A673 (cell line): ENCODE measurements at regions not wholly inside any gene's neighbourhood (a gene's known extent, or its start where the extent isn't known, plus 50 kb on each side); places are given as distances from the start of the nearest gene placed in this dataset.

Experiments
- BruUV-seq: library from RNA; stranded (reverse); fragments of 400-500 nt; replicated peaks from 2 replicates; lab custom pipeline; 2021; lab: Mats Ljungman, UMichigan
- CTCF ChIA-PET: fragments of 300-600 bp; sonication (Branson Sonifier 250); formaldehyde crosslinking; loops from one replicate; lab custom pipeline; 2022; ENCODE audit warnings: antibody characterized with exemption; lab: Charles Lee
- POLR2A ChIA-PET: fragments of 300-600 bp; sonication (Branson Sonifier 250); formaldehyde crosslinking; loops from one replicate; lab custom pipeline; 2022; ENCODE audit warnings: antibody characterized with exemption; ENCODE audit not compliant: low non-redundant PET; lab: Charles Lee
- DNase-seq: peaks from one replicate; pipeline ENCODE4 v3.0.0-alpha.2; 2015; ENCODE audit warnings: low spot score
- H3K27ac ChIP-seq: fragments of 200-600 bp; sonication (generic); 2 replicates; pipeline ENCODE4 v1.5.1; 2016; ENCODE audit warnings: mixed run types, low read depth, mild to moderate bottlenecking, mixed read lengths, antibody characterized with exemption, low read length; ENCODE audit not compliant: poor library complexity, severe bottlenecking
- H3K27me3 ChIP-seq: fragments of 200-600 bp; sonication (generic); replicated peaks from 2 replicates; pipeline ENCODE4 v1.6.1; 2017; ENCODE audit warnings: mixed run types, low read depth, mild to moderate bottlenecking, mixed read lengths, antibody characterized with exemption, low read length; ENCODE audit not compliant: insufficient read depth, poor library complexity
- H3K36me3 ChIP-seq: fragments of 200-600 bp; sonication (generic); 2 replicates; pipeline ENCODE4 v1.6.1; 2016; ENCODE audit warnings: mixed run types, mild to moderate bottlenecking, mixed read lengths, antibody characterized with exemption, low read length; ENCODE audit not compliant: insufficient read depth, poor library complexity, severe bottlenecking
- H3K4me1 ChIP-seq: fragments of 200-600 bp; sonication (generic); 2 replicates; pipeline ENCODE4 v1.6.1; 2017; ENCODE audit warnings: mixed run types, mild to moderate bottlenecking, mixed read lengths, antibody characterized with exemption, low read length; ENCODE audit not compliant: insufficient read depth, poor library complexity, severe bottlenecking
- H3K4me3 ChIP-seq: fragments of 200-600 bp; sonication (generic); 2 replicates; pipeline ENCODE4 v1.5.1; 2016; ENCODE audit warnings: low read depth, mixed run types, mild to moderate bottlenecking, mixed read lengths, low read length; ENCODE audit not compliant: poor library complexity, severe bottlenecking
- H3K9me3 ChIP-seq: fragments of 200-600 bp; sonication (generic); 2 replicates; pipeline ENCODE4 v1.6.1; 2016; ENCODE audit warnings: mixed run types, low read depth, mild to moderate bottlenecking, mixed read lengths, antibody characterized with exemption, low read length; ENCODE audit not compliant: poor library complexity, severe bottlenecking
- CTCF ChIP-seq: fragments of 300-800, 200-600 bp; sonication (generic); conservative IDR thresholded peaks from 2 replicates; pipeline ENCODE4 v1.5.1; 2017; ENCODE audit warnings: low read depth, mild to moderate bottlenecking, antibody characterized with exemption, low read length, moderate library complexity, mixed read lengths
- EZH2 ChIP-seq: fragments of 200-600 bp; sonication (generic); IDR thresholded peaks from 2 replicates; pipeline ENCODE4 v1.6.1; 2017; ENCODE audit warnings: borderline replicate concordance, low read depth, mild to moderate bottlenecking, mixed read lengths, antibody characterized with exemption, low read length; ENCODE audit not compliant: poor library complexity, severe bottlenecking
- intact Hi-C: fragments of 100-400 bp; cut with micrococcal nuclease; formaldehyde crosslinking; loops from one replicate; pipeline ENCODE4 v1.10.0; 2022; ENCODE audit not compliant: unreplicated experiment

GRCh38 chr5:167232675-167233311 is 1058.7 kb upstream of the WWC1 start:
- H3K36me3 ChIP-seq: no peaks in the 10 kb centered on the region
- no TSS peak for BruUV-seq
- H3K27me3 ChIP-seq: no peaks in the 10 kb centered on the region
- no peak overlapping the region for H3K4me3 ChIP-seq
- no peak overlapping the region for H3K27ac ChIP-seq
- POLR2A ChIA-PET: interaction anchor here (0.6 kb wide), 1 partner anchor 94 kb away, joined by 4 read pairs; no protein-coding TSS in a partner anchor
- CTCF ChIA-PET: no interaction called here
- no peak for DNase-seq
- H3K9me3 ChIP-seq: no peaks in the 10 kb centered on the region
- intact Hi-C loops: no loop called here
- TF ChIP-seq CTCF (no peak), EZH2 (no peak)
- H3K4me1 ChIP-seq: peaks cover 7% of the 10 kb centered on the region

- no peak overlapping the region for H3K27ac ChIP-seq
- POLR2A ChIA-PET: interaction anchor here (0.6 kb wide), 1 partner anchor 72 kb away, joined by 3 read pairs; no protein-coding TSS in a partner anchor
- intact Hi-C loops: no loop called here
Measured at GRCh38 chr5:167233507-167234220, 1057.8 kb upstream of the WWC1 start.

More at GRCh38 chr5:167233507-167234220, 1057.8 kb upstream of the WWC1 start:
- BruUV-seq: no TSS peak
- no peaks in the 10 kb centered on the region for H3K9me3 ChIP-seq
- H3K27me3 ChIP-seq: no peaks in the 10 kb centered on the region
- CTCF ChIA-PET: no interaction called here
- TF ChIP-seq EZH2 (no peak), CTCF (no peak)
- DNase-seq: no peak
- no peak overlapping the region for H3K4me3 ChIP-seq
- H3K36me3 ChIP-seq: no peaks in the 10 kb centered on the region
- peaks cover 7% of the 10 kb centered on the region for H3K4me1 ChIP-seq
